H1 (cell line): ENCODE measurements at regions not wholly inside any gene's neighbourhood (a gene's known extent, or its start where the extent isn't known, plus 50 kb on each side); places are given as distances from the start of the nearest gene placed in this dataset.

ENCODE experiments used
- CTCF ChIA-PET: fragments of 300-600 bp; sonication (Branson Sonifier 250); formaldehyde crosslinking; loops from one replicate; lab custom pipeline; 2021; ENCODE audit not compliant: partially characterized antibody; lab: Charles Lee
- POLR2A ChIA-PET: fragments of 300-600 bp; sonication (Branson Sonifier 250); formaldehyde crosslinking; loops from one replicate; lab custom pipeline; 2021; ENCODE audit warnings: inconsistent platforms; ENCODE audit not compliant: partially characterized antibody; lab: Charles Lee
- DNase-seq, 2 experiments: peaks; one replicate each; pipeline versions ENCODE4 v3.0.0 to v3.0.0-alpha.2; 2010 to 2022; ENCODE audit warnings: low spot score in 2 of 2, low read depth in 1 of 2, mixed read lengths in 1 of 2
- FAIRE-seq: peaks from 2 replicates; lab custom pipeline; 2011; peaks lifted over from hg19 to GRCh38; lab: Jason Lieb, UNC
- H2AFZ ChIP-seq: 2 replicates; pipeline ENCODE4 v1.8.1; 2012; ENCODE audit warnings: low read length, inconsistent platforms
- H2AK5ac ChIP-seq: 2 replicates; pipeline ENCODE4 v1.6.1; 2013; ENCODE audit warnings: low read depth, low read length
- H2BK120ac ChIP-seq: replicated peaks from 2 replicates; pipeline ENCODE3; 2013; ENCODE audit warnings: low read depth, low read length, inconsistent platforms
- H2BK12ac ChIP-seq: 2 replicates; pipeline ENCODE4 v1.6.1; 2013; ENCODE audit warnings: low read depth, low read length
- H2BK15ac ChIP-seq: 2 replicates; pipeline ENCODE4 v1.6.1; 2013; ENCODE audit warnings: low read length
- H2BK20ac ChIP-seq: 2 replicates; pipeline ENCODE4 v1.6.1; 2013; ENCODE audit warnings: low read length
- H2BK5ac ChIP-seq: 2 replicates; pipeline ENCODE4 v1.6.1; 2013; ENCODE audit warnings: low read depth, low read length
- H3K14ac ChIP-seq: 2 replicates; pipeline ENCODE4 v1.6.1; 2013; ENCODE audit warnings: inconsistent platforms; ENCODE audit not compliant: insufficient read length
- H3K18ac ChIP-seq: 2 replicates; pipeline ENCODE4 v1.6.1; 2013; ENCODE audit warnings: low read length; ENCODE audit errors: extremely low read depth
- H3K23ac ChIP-seq: 2 replicates; pipeline ENCODE4 v1.6.1; 2013; ENCODE audit warnings: inconsistent platforms; ENCODE audit not compliant: insufficient read length
- H3K23me2 ChIP-seq: 2 replicates; pipeline ENCODE4 v1.6.1; 2013; ENCODE audit warnings: low read depth, low read length
- H3K27ac ChIP-seq: 2 replicates; pipeline ENCODE4 v1.6.1; 2011; ENCODE audit warnings: low read depth, low read length, inconsistent platforms
- H3K27me3 ChIP-seq, 4 experiments: replicated peaks in 1 of 4; 1 replicate in 1 of 4; 2 replicates in 3 of 4; pipeline versions ENCODE4 v1.6.1 to v1.8.1; 2011 to 2013; ENCODE audit warnings: low read length in 3 of 4, mild to moderate bottlenecking in 3 of 4, inconsistent platforms in 2 of 4, mixed read lengths in 2 of 4, moderate library complexity in 1 of 4; ENCODE audit not compliant: control insufficient read depth in 3 of 4, insufficient read depth in 3 of 4; ENCODE audit errors: extremely low read depth in 1 of 4
- H3K36me3 ChIP-seq, 4 experiments: 2 replicates each; pipeline versions ENCODE4 v1.6.1 to v1.8.1; 2011 to 2013; ENCODE audit warnings: mild to moderate bottlenecking in 4 of 4, low read length in 3 of 4, moderate library complexity in 2 of 4, control low read depth in 1 of 4, inconsistent platforms in 1 of 4; ENCODE audit not compliant: insufficient read depth in 4 of 4, control insufficient read depth in 2 of 4
- H3K4ac ChIP-seq: replicated peaks from 2 replicates; pipeline ENCODE3; 2013; ENCODE audit warnings: low read length, low read depth, mixed read lengths, inconsistent platforms; ENCODE audit not compliant: insufficient read length
- H3K4me1 ChIP-seq, 4 experiments: replicated peaks in 1 of 4; 1 replicate in 1 of 4; 2 replicates in 3 of 4; pipeline versions ENCODE4 v1.6.1 to v1.8.1; 2011 to 2013; ENCODE audit warnings: low read length in 3 of 4, inconsistent platforms in 2 of 4, mixed read lengths in 1 of 4; ENCODE audit not compliant: insufficient read depth in 4 of 4, control insufficient read depth in 3 of 4
- H3K4me2 ChIP-seq, 2 experiments: 2 replicates each; pipeline versions ENCODE4 v1.6.1 to v1.8.1; 2011 to 2013; ENCODE audit warnings: low read depth in 2 of 2, low read length in 2 of 2, control low read depth in 1 of 2, inconsistent platforms in 1 of 2, mild to moderate bottlenecking in 1 of 2; ENCODE audit not compliant: insufficient read depth in 1 of 2
- H3K4me3 ChIP-seq, 4 experiments: fragments of 200-600, 300-600 bp in 1 of 4; sonication (generic), shearing (Covaris generic), sonication (Bioruptor Twin) in 1 of 4; 2 replicates each; pipeline versions ENCODE4 v1.5.1 to v1.8.1; 2011 to 2016; ENCODE audit warnings: low read length in 4 of 4, low read depth in 3 of 4, control low read depth in 2 of 4, inconsistent platforms in 2 of 4, mild to moderate bottlenecking in 2 of 4, mixed read lengths in 1 of 4, moderate library complexity in 1 of 4; ENCODE audit not compliant: insufficient read depth in 2 of 4; ENCODE audit errors: extremely low read depth in 1 of 4
- H3K56ac ChIP-seq: replicated peaks from 2 replicates; pipeline ENCODE3; 2013; ENCODE audit warnings: low read depth, mild to moderate bottlenecking, mixed read lengths, low read length, inconsistent platforms; ENCODE audit not compliant: insufficient read length
- H3K79me1 ChIP-seq: 2 replicates; pipeline ENCODE4 v1.6.1; 2013; ENCODE audit warnings: low read depth, low read length, control low read depth
- H3K79me2 ChIP-seq, 2 experiments: 2 replicates each; pipeline versions ENCODE4 v1.6.1 to v1.8.1; 2012 to 2013; ENCODE audit warnings: low read length in 2 of 2, mild to moderate bottlenecking in 2 of 2, inconsistent platforms in 1 of 2; ENCODE audit not compliant: insufficient read depth in 2 of 2, control insufficient read depth in 1 of 2
- H3K9ac ChIP-seq, 4 experiments: replicated peaks in 1 of 4; 1 replicate in 1 of 4; 2 replicates in 3 of 4; pipeline versions ENCODE4 v1.6.1 to v1.8.1; 2011 to 2013; ENCODE audit warnings: low read depth in 3 of 4, low read length in 3 of 4, control low read depth in 2 of 4, mild to moderate bottlenecking in 2 of 4, moderate library complexity in 2 of 4, inconsistent platforms in 1 of 4; ENCODE audit errors: extremely low read depth in 1 of 4
- H3K9me3 ChIP-seq, 2 experiments: 2 replicates each; pipeline versions ENCODE4 v1.6.1 to v1.8.1; 2012 to 2013; ENCODE audit warnings: mild to moderate bottlenecking in 2 of 2, moderate library complexity in 2 of 2, control low read depth in 1 of 2, inconsistent platforms in 1 of 2, low read depth in 1 of 2, low read length in 1 of 2, mixed read lengths in 1 of 2; ENCODE audit not compliant: insufficient read depth in 2 of 2
- H4K20me1 ChIP-seq, 2 experiments: replicated peaks in 1 of 2; 2 replicates each; pipeline versions ENCODE3 to v1.8.1; 2011 to 2013; ENCODE audit warnings: inconsistent platforms in 2 of 2, low read length in 2 of 2, mild to moderate bottlenecking in 1 of 2; ENCODE audit not compliant: insufficient read depth in 2 of 2, control insufficient read depth in 1 of 2
- H4K5ac ChIP-seq: 2 replicates; pipeline ENCODE4 v1.6.1; 2013; ENCODE audit warnings: low read length, low read depth, mixed read lengths, inconsistent platforms; ENCODE audit not compliant: insufficient read length
- H4K8ac ChIP-seq: 2 replicates; pipeline ENCODE4 v1.8.0; 2013; ENCODE audit warnings: mild to moderate bottlenecking, moderate library complexity, low read length, inconsistent platforms; ENCODE audit not compliant: insufficient read depth; ENCODE audit errors: extremely low read depth
- H4K91ac ChIP-seq: replicated peaks from 2 replicates; pipeline ENCODE3; 2013; ENCODE audit warnings: low read length, mixed read lengths, inconsistent platforms; ENCODE audit not compliant: insufficient read length
- ASH2L ChIP-seq: fragments of 200-600, 300-600 bp; sonication (generic); IDR thresholded peaks from one replicate; pipeline ENCODE4 v1.7.1; 2017; ENCODE audit warnings: low read length
- BCL11A ChIP-seq, 2 experiments: IDR thresholded peaks; one replicate each; pipeline ENCODE4 v1.6.1; 2011; ENCODE audit warnings: low read depth in 2 of 2, low read length in 2 of 2, mild to moderate bottlenecking in 2 of 2
- E2F6 ChIP-seq: IDR thresholded peaks from 2 replicates; pipeline ENCODE4 v1.6.1; 2012; ENCODE audit warnings: inconsistent platforms
- KDM4A ChIP-seq: IDR thresholded peaks from one replicate; pipeline ENCODE4 v1.7.1; 2012; ENCODE audit warnings: low read depth, mild to moderate bottlenecking, moderate library complexity, low read length, inconsistent platforms; ENCODE audit not compliant: severe bottlenecking
- KDM5A ChIP-seq: fragments of 200-600 bp; IDR thresholded peaks from 2 replicates; pipeline ENCODE4 v1.7.1; 2012; ENCODE audit warnings: mild to moderate bottlenecking, low read length, inconsistent platforms, mixed read lengths
- MAFK ChIP-seq: IDR thresholded peaks from 2 replicates; pipeline ENCODE4 v1.6.1; 2012; ENCODE audit warnings: low read depth, mild to moderate bottlenecking, improper control_type of control experiment, low read length
- RNF2 ChIP-seq: fragments of 200-900, 300-1000 bp; sonication (generic); IDR thresholded peaks from 2 replicates; pipeline ENCODE4 v1.7.1; 2016; ENCODE audit warnings: borderline replicate concordance, low read depth, mild to moderate bottlenecking, antibody characterized with exemption, low read length; ENCODE audit not compliant: poor library complexity, severe bottlenecking; ENCODE audit errors: missing control alignments
- SIX5 ChIP-seq: IDR thresholded peaks from 2 replicates; pipeline ENCODE4 v1.6.1; 2011; ENCODE audit warnings: mild to moderate bottlenecking, low read depth, low read length
- TAF7 ChIP-seq: optimal IDR thresholded peaks from 2 replicates; pipeline ENCODE3; 2011; ENCODE audit warnings: low read depth, mild to moderate bottlenecking, inconsistent platforms, low read length, moderate library complexity, borderline replicate concordance
- WGBS, 2 experiments: shearing (Covaris generic) in 1 of 2; methylation state at CpG; one replicate each; pipeline versions ENCODE4 v1.1.6 to v1.1.7; 2013 to 2015; ENCODE audit warnings: low lambda C conversion rate in 2 of 2, mixed read lengths in 2 of 2, inconsistent platforms in 1 of 2, low coverage in 1 of 2, missing lambda C conversion rate in 1 of 2; ENCODE audit not compliant: insufficient replicate concordance in 2 of 2, insufficient coverage in 1 of 2, insufficient read length in 1 of 2; ENCODE audit errors: extremely low coverage in 1 of 2, missing lambda C conversion rate in 1 of 2; 5-methylcytosine and 5-hydroxymethylcytosine counted together

GRCh38 chr1:168634951-168635532, 58.6 kb downstream of the XCL1 start:
- no peak overlapping the region for H4K91ac ChIP-seq
- no peaks in the 10 kb centered on the region for H4K20me1 ChIP-seq
- H2BK20ac ChIP-seq: no peak overlapping the region
- POLR2A ChIA-PET: no interaction called here
- H2BK120ac ChIP-seq: no peak overlapping the region
- no peak overlapping the region for H3K14ac ChIP-seq
- no peaks in the 10 kb centered on the region for H3K79me2 ChIP-seq
- no peak overlapping the region for H3K4ac ChIP-seq
- no peak for DNase-seq
- no peak overlapping the region for H3K27ac ChIP-seq
- H2AK5ac ChIP-seq: no peak overlapping the region
- H3K36me3 ChIP-seq: no peaks in the 10 kb centered on the region
- H3K9ac ChIP-seq: no peak overlapping the region
- no peaks in the 10 kb centered on the region for H3K79me1 ChIP-seq
- H3K9me3 ChIP-seq: no peaks in the 10 kb centered on the region
- no peak overlapping the region for H3K23ac ChIP-seq
- H2AFZ ChIP-seq: no peak overlapping the region
- H2BK12ac ChIP-seq: no peak overlapping the region
- no peaks in the 10 kb centered on the region for H3K23me2 ChIP-seq
- H3K27me3 ChIP-seq: no peaks in the 10 kb centered on the region
- no peak for TF ChIP-seq RNF2
- TF ChIP-seq KDM4A: no peak
- TF ChIP-seq MAFK: no peak
- no peak for TF ChIP-seq E2F6
- TF ChIP-seq SIX5: no peak
- no peak for TF ChIP-seq BCL11A (IDR thresholded peaks at IDR 0.05; ENCODE audit: low read depth in 2 of 2, low read length in 2 of 2)
- TF ChIP-seq ASH2L: no peak
- no peak for TF ChIP-seq KDM5A
- TF ChIP-seq TAF7: no peak
- no peak overlapping the region for H4K5ac ChIP-seq
- H2BK5ac ChIP-seq: no peak overlapping the region
- H3K18ac ChIP-seq: no peak overlapping the region
- H3K56ac ChIP-seq: no peak overlapping the region
- no peak overlapping the region for H3K4me2 ChIP-seq
- H2BK15ac ChIP-seq: no peak overlapping the region
- no peak overlapping the region for H4K8ac ChIP-seq
- no peak overlapping the region for H3K4me3 ChIP-seq
- FAIRE-seq: no peak
- CTCF ChIA-PET: interaction anchor here (0.7 to 1.0 kb wide), 2 partner anchors 17 to 25 kb away, joined by 3 read pairs; no protein-coding TSS in a partner anchor
- no peaks in the 10 kb centered on the region for H3K4me1 ChIP-seq
- WGBS, 2 experiments: 93% methylated on average over 3 of the region's 3 CpGs; no CpG with 5 or more reads in 1 of the 2 experiments
